H1 (cell line): ENCODE measurements at regions not wholly inside any gene's neighbourhood (a gene's known extent, or its start where the extent isn't known, plus 50 kb on each side); places are given as distances from the start of the nearest gene placed in this dataset.

Experiments used
- CTCF ChIA-PET: fragments of 300-600 bp; sonication (Branson Sonifier 250); formaldehyde crosslinking; loops from one replicate; lab custom pipeline; 2021; ENCODE audit not compliant: partially characterized antibody; lab: Charles Lee
- POLR2A ChIA-PET: fragments of 300-600 bp; sonication (Branson Sonifier 250); formaldehyde crosslinking; loops from one replicate; lab custom pipeline; 2021; ENCODE audit warnings: inconsistent platforms; ENCODE audit not compliant: partially characterized antibody; lab: Charles Lee
- DNase-seq, 2 experiments: peaks; one replicate each; pipeline versions ENCODE4 v3.0.0 to v3.0.0-alpha.2; 2010 to 2022; ENCODE audit warnings: low spot score in 2 of 2, low read depth in 1 of 2, mixed read lengths in 1 of 2
- FAIRE-seq: peaks from 2 replicates; lab custom pipeline; 2011; peaks lifted over from hg19 to GRCh38; lab: Jason Lieb, UNC
- H2AFZ ChIP-seq: 2 replicates; pipeline ENCODE4 v1.8.1; 2012; ENCODE audit warnings: low read length, inconsistent platforms
- H2AK5ac ChIP-seq: 2 replicates; pipeline ENCODE4 v1.6.1; 2013; ENCODE audit warnings: low read depth, low read length
- H2BK120ac ChIP-seq: replicated peaks from 2 replicates; pipeline ENCODE3; 2013; ENCODE audit warnings: low read depth, low read length, inconsistent platforms
- H2BK12ac ChIP-seq: 2 replicates; pipeline ENCODE4 v1.6.1; 2013; ENCODE audit warnings: low read depth, low read length
- H2BK15ac ChIP-seq: 2 replicates; pipeline ENCODE4 v1.6.1; 2013; ENCODE audit warnings: low read length
- H2BK20ac ChIP-seq: 2 replicates; pipeline ENCODE4 v1.6.1; 2013; ENCODE audit warnings: low read length
- H2BK5ac ChIP-seq: 2 replicates; pipeline ENCODE4 v1.6.1; 2013; ENCODE audit warnings: low read depth, low read length
- H3K14ac ChIP-seq: 2 replicates; pipeline ENCODE4 v1.6.1; 2013; ENCODE audit warnings: inconsistent platforms; ENCODE audit not compliant: insufficient read length
- H3K18ac ChIP-seq: 2 replicates; pipeline ENCODE4 v1.6.1; 2013; ENCODE audit warnings: low read length; ENCODE audit errors: extremely low read depth
- H3K23ac ChIP-seq: 2 replicates; pipeline ENCODE4 v1.6.1; 2013; ENCODE audit warnings: inconsistent platforms; ENCODE audit not compliant: insufficient read length
- H3K23me2 ChIP-seq: 2 replicates; pipeline ENCODE4 v1.6.1; 2013; ENCODE audit warnings: low read depth, low read length
- H3K27ac ChIP-seq: 2 replicates; pipeline ENCODE4 v1.6.1; 2011; ENCODE audit warnings: low read depth, low read length, inconsistent platforms
- H3K27me3 ChIP-seq, 4 experiments: replicated peaks in 1 of 4; 1 replicate in 1 of 4; 2 replicates in 3 of 4; pipeline versions ENCODE4 v1.6.1 to v1.8.1; 2011 to 2013; ENCODE audit warnings: low read length in 3 of 4, mild to moderate bottlenecking in 3 of 4, inconsistent platforms in 2 of 4, mixed read lengths in 2 of 4, moderate library complexity in 1 of 4; ENCODE audit not compliant: control insufficient read depth in 3 of 4, insufficient read depth in 3 of 4; ENCODE audit errors: extremely low read depth in 1 of 4
- H3K36me3 ChIP-seq, 4 experiments: 2 replicates each; pipeline versions ENCODE4 v1.6.1 to v1.8.1; 2011 to 2013; ENCODE audit warnings: mild to moderate bottlenecking in 4 of 4, low read length in 3 of 4, moderate library complexity in 2 of 4, control low read depth in 1 of 4, inconsistent platforms in 1 of 4; ENCODE audit not compliant: insufficient read depth in 4 of 4, control insufficient read depth in 2 of 4
- H3K4ac ChIP-seq: replicated peaks from 2 replicates; pipeline ENCODE3; 2013; ENCODE audit warnings: low read length, low read depth, mixed read lengths, inconsistent platforms; ENCODE audit not compliant: insufficient read length
- H3K4me1 ChIP-seq, 4 experiments: replicated peaks in 1 of 4; 1 replicate in 1 of 4; 2 replicates in 3 of 4; pipeline versions ENCODE4 v1.6.1 to v1.8.1; 2011 to 2013; ENCODE audit warnings: low read length in 3 of 4, inconsistent platforms in 2 of 4, mixed read lengths in 1 of 4; ENCODE audit not compliant: insufficient read depth in 4 of 4, control insufficient read depth in 3 of 4
- H3K4me2 ChIP-seq, 2 experiments: 2 replicates each; pipeline versions ENCODE4 v1.6.1 to v1.8.1; 2011 to 2013; ENCODE audit warnings: low read depth in 2 of 2, low read length in 2 of 2, control low read depth in 1 of 2, inconsistent platforms in 1 of 2, mild to moderate bottlenecking in 1 of 2; ENCODE audit not compliant: insufficient read depth in 1 of 2
- H3K4me3 ChIP-seq, 4 experiments: fragments of 200-600, 300-600 bp in 1 of 4; sonication (generic), shearing (Covaris generic), sonication (Bioruptor Twin) in 1 of 4; 2 replicates each; pipeline versions ENCODE4 v1.5.1 to v1.8.1; 2011 to 2016; ENCODE audit warnings: low read length in 4 of 4, low read depth in 3 of 4, control low read depth in 2 of 4, inconsistent platforms in 2 of 4, mild to moderate bottlenecking in 2 of 4, mixed read lengths in 1 of 4, moderate library complexity in 1 of 4; ENCODE audit not compliant: insufficient read depth in 2 of 4; ENCODE audit errors: extremely low read depth in 1 of 4
- H3K56ac ChIP-seq: replicated peaks from 2 replicates; pipeline ENCODE3; 2013; ENCODE audit warnings: low read depth, mild to moderate bottlenecking, mixed read lengths, low read length, inconsistent platforms; ENCODE audit not compliant: insufficient read length
- H3K79me1 ChIP-seq: 2 replicates; pipeline ENCODE4 v1.6.1; 2013; ENCODE audit warnings: low read depth, low read length, control low read depth
- H3K79me2 ChIP-seq, 2 experiments: 2 replicates each; pipeline versions ENCODE4 v1.6.1 to v1.8.1; 2012 to 2013; ENCODE audit warnings: low read length in 2 of 2, mild to moderate bottlenecking in 2 of 2, inconsistent platforms in 1 of 2; ENCODE audit not compliant: insufficient read depth in 2 of 2, control insufficient read depth in 1 of 2
- H3K9ac ChIP-seq, 4 experiments: replicated peaks in 1 of 4; 1 replicate in 1 of 4; 2 replicates in 3 of 4; pipeline versions ENCODE4 v1.6.1 to v1.8.1; 2011 to 2013; ENCODE audit warnings: low read depth in 3 of 4, low read length in 3 of 4, control low read depth in 2 of 4, mild to moderate bottlenecking in 2 of 4, moderate library complexity in 2 of 4, inconsistent platforms in 1 of 4; ENCODE audit errors: extremely low read depth in 1 of 4
- H3K9me3 ChIP-seq, 2 experiments: 2 replicates each; pipeline versions ENCODE4 v1.6.1 to v1.8.1; 2012 to 2013; ENCODE audit warnings: mild to moderate bottlenecking in 2 of 2, moderate library complexity in 2 of 2, control low read depth in 1 of 2, inconsistent platforms in 1 of 2, low read depth in 1 of 2, low read length in 1 of 2, mixed read lengths in 1 of 2; ENCODE audit not compliant: insufficient read depth in 2 of 2
- H4K20me1 ChIP-seq, 2 experiments: replicated peaks in 1 of 2; 2 replicates each; pipeline versions ENCODE3 to v1.8.1; 2011 to 2013; ENCODE audit warnings: inconsistent platforms in 2 of 2, low read length in 2 of 2, mild to moderate bottlenecking in 1 of 2; ENCODE audit not compliant: insufficient read depth in 2 of 2, control insufficient read depth in 1 of 2
- H4K5ac ChIP-seq: 2 replicates; pipeline ENCODE4 v1.6.1; 2013; ENCODE audit warnings: low read length, low read depth, mixed read lengths, inconsistent platforms; ENCODE audit not compliant: insufficient read length
- H4K8ac ChIP-seq: 2 replicates; pipeline ENCODE4 v1.8.0; 2013; ENCODE audit warnings: mild to moderate bottlenecking, moderate library complexity, low read length, inconsistent platforms; ENCODE audit not compliant: insufficient read depth; ENCODE audit errors: extremely low read depth
- H4K91ac ChIP-seq: replicated peaks from 2 replicates; pipeline ENCODE3; 2013; ENCODE audit warnings: low read length, mixed read lengths, inconsistent platforms; ENCODE audit not compliant: insufficient read length
- ASH2L ChIP-seq: fragments of 200-600, 300-600 bp; sonication (generic); IDR thresholded peaks from one replicate; pipeline ENCODE4 v1.7.1; 2017; ENCODE audit warnings: low read length
- BACH1 ChIP-seq: IDR thresholded peaks from 2 replicates; pipeline ENCODE4 v1.6.1; 2012; ENCODE audit warnings: low read length, improper control_type of control experiment
- CBX8 ChIP-seq: fragments of 300-800, 300-1000 bp; sonication (generic); IDR thresholded peaks from 2 replicates; pipeline ENCODE4 v1.7.1; 2016; ENCODE audit warnings: low read depth, low read length, borderline replicate concordance
- CHD2 ChIP-seq: IDR thresholded peaks from 2 replicates; pipeline ENCODE4 v1.6.1; 2012; ENCODE audit warnings: low read length, improper control_type of control experiment
- RFX5 ChIP-seq: IDR thresholded peaks from 2 replicates; pipeline ENCODE4 v1.6.1; 2011; ENCODE audit warnings: low read depth, low read length, improper control_type of control experiment, borderline replicate concordance
- SIN3A ChIP-seq, 2 experiments: IDR thresholded peaks in 1 of 2; conservative IDR thresholded peaks in 1 of 2; 2 replicates each; pipeline ENCODE4 v1.6.1; 2011 to 2012; ENCODE audit warnings: low read length in 2 of 2, improper control_type of control experiment in 1 of 2, low read depth in 1 of 2, mild to moderate bottlenecking in 1 of 2
- TAF7 ChIP-seq: optimal IDR thresholded peaks from 2 replicates; pipeline ENCODE3; 2011; ENCODE audit warnings: low read depth, mild to moderate bottlenecking, inconsistent platforms, low read length, moderate library complexity, borderline replicate concordance
- TBP ChIP-seq: IDR thresholded peaks from 2 replicates; pipeline ENCODE4 v1.6.1; 2011; ENCODE audit warnings: low read depth, low read length, improper control_type of control experiment
- YY1 ChIP-seq: IDR thresholded peaks from 2 replicates; pipeline ENCODE4 v1.6.1; 2011; ENCODE audit warnings: low read depth, mild to moderate bottlenecking, low read length
- WGBS, 2 experiments: shearing (Covaris generic) in 1 of 2; methylation state at CpG; one replicate each; pipeline versions ENCODE4 v1.1.6 to v1.1.7; 2013 to 2015; ENCODE audit warnings: low lambda C conversion rate in 2 of 2, mixed read lengths in 2 of 2, inconsistent platforms in 1 of 2, low coverage in 1 of 2, missing lambda C conversion rate in 1 of 2; ENCODE audit not compliant: insufficient replicate concordance in 2 of 2, insufficient coverage in 1 of 2, insufficient read length in 1 of 2; ENCODE audit errors: extremely low coverage in 1 of 2, missing lambda C conversion rate in 1 of 2; 5-methylcytosine and 5-hydroxymethylcytosine counted together
- TF ChIP-seq, protein P1 (sequence below): IDR thresholded peaks from 2 replicates; pipeline ENCODE4 v1.6.1; 2011; ENCODE audit warnings: low read length, improper control_type of control experiment
- TF ChIP-seq, protein P2 (sequence below): IDR thresholded peaks from 2 replicates; pipeline ENCODE4 v1.6.1; 2012; ENCODE audit warnings: low read length, inconsistent platforms

GRCh38 chr4:127048376-127049044, 584.2 kb upstream of the INTU start:
- H3K79me2 ChIP-seq, result no peaks in the 10 kb centered on the region
- H3K9ac ChIP-seq, result no peak overlapping the region
- 91% methylated on average over 3 of the region's 3 CpGs; no CpG with 5 or more reads in 1 of the 2 experiments for WGBS, 2 experiments
- H2BK20ac ChIP-seq, result no peak overlapping the region
- H3K9me3 ChIP-seq, result no peaks in the 10 kb centered on the region
- H2BK12ac ChIP-seq, result no peak overlapping the region
- FAIRE-seq, result no peak
- H3K36me3 ChIP-seq, result no peaks in the 10 kb centered on the region
- no peak overlapping the region for H3K27ac ChIP-seq
- no peaks in the 10 kb centered on the region for H4K20me1 ChIP-seq
- no peak overlapping the region for H2BK120ac ChIP-seq
- H3K27me3 ChIP-seq, result no peaks in the 10 kb centered on the region
- ChIA-PET POLR2A (no interaction called here), CTCF (no interaction called here)
- H4K91ac ChIP-seq, result no peak overlapping the region
- no peak overlapping the region for H3K18ac ChIP-seq
- H3K23ac ChIP-seq, result no peak overlapping the region
- H3K79me1 ChIP-seq, result no peaks in the 10 kb centered on the region
- H3K23me2 ChIP-seq, result no peaks in the 10 kb centered on the region; the same call in 1 of the 2 replicates
- DNase-seq, result no peak
- no peak overlapping the region for H3K4me2 ChIP-seq
- no peak overlapping the region for H2BK15ac ChIP-seq
- H2AFZ ChIP-seq, result no peak overlapping the region
- no peak overlapping the region for H4K8ac ChIP-seq
- H3K56ac ChIP-seq, result no peak overlapping the region
- H2BK5ac ChIP-seq, result peak overlapping the region; percentile 7; the same call in 1 of the 2 replicates
- H4K5ac ChIP-seq, result no peak overlapping the region
- no peak overlapping the region for H3K14ac ChIP-seq
- H3K4me1 ChIP-seq, result peaks cover 3 to 23% (median 8%) of the 10 kb centered on the region in 4 experiments; a peak in 5 of 7 replicates
- H3K4me3 ChIP-seq, result no peak overlapping the region
- no peak overlapping the region for H3K4ac ChIP-seq
- H2AK5ac ChIP-seq, result no peak overlapping the region
- TF ChIP-seq, protein P1, sequence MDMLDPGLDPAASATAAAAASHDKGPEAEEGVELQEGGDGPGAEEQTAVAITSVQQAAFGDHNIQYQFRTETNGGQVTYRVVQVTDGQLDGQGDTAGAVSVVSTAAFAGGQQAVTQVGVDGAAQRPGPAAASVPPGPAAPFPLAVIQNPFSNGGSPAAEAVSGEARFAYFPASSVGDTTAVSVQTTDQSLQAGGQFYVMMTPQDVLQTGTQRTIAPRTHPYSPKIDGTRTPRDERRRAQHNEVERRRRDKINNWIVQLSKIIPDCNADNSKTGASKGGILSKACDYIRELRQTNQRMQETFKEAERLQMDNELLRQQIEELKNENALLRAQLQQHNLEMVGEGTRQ, result no peak
- TF ChIP-seq YY1, result no peak
- no peak for TF ChIP-seq CHD2
- no peak for TF ChIP-seq CBX8
- TF ChIP-seq BACH1, result no peak
- TF ChIP-seq RFX5, result no peak
- TF ChIP-seq SIN3A (conservative IDR thresholded peaks at IDR 0.05 in 1 of 2, IDR thresholded peaks at IDR 0.05 in 1 of 2; ENCODE audit: low read depth in 1 of 2, low read length in 2 of 2), result no peak
- no peak for TF ChIP-seq TBP
- no peak for TF ChIP-seq TAF7
- TF ChIP-seq ASH2L, result no peak
- TF ChIP-seq, protein P2, sequence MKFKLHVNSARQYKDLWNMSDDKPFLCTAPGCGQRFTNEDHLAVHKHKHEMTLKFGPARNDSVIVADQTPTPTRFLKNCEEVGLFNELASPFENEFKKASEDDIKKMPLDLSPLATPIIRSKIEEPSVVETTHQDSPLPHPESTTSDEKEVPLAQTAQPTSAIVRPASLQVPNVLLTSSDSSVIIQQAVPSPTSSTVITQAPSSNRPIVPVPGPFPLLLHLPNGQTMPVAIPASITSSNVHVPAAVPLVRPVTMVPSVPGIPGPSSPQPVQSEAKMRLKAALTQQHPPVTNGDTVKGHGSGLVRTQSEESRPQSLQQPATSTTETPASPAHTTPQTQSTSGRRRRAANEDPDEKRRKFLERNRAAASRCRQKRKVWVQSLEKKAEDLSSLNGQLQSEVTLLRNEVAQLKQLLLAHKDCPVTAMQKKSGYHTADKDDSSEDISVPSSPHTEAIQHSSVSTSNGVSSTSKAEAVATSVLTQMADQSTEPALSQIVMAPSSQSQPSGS, result no peak
